ENCODE measurements at regions not wholly inside any gene's neighbourhood (a gene's known extent, or its start where the extent isn't known, plus 50 kb on each side); places are given as distances from the start of the nearest gene placed in this dataset.

- H3K4me3 ChIP-seq (ENCODE audit: low read depth, low read length) = no peak overlapping the region
- DNase-seq (ENCODE audit: low read depth) = no peak
- TF ChIP-seq MAX (IDR thresholded peaks at IDR 0.05; ENCODE audit: low read depth, low read length) (no peak), MYC (IDR thresholded peaks at IDR 0.05; ENCODE audit: low read depth, low read length) (no peak), POLR2A (IDR thresholded peaks at IDR 0.05; ENCODE audit: extremely low read depth, insufficient read length) (no peak)
Observed at GRCh38 chrX:5756616-5757015, 472.1 kb downstream of the NLGN4X start.

- no peak overlapping the region for H3K4me3 ChIP-seq (ENCODE audit: low read depth, low read length)
- TF ChIP-seq POLR2A (IDR thresholded peaks at IDR 0.05; ENCODE audit: extremely low read depth, insufficient read length) = no peak
- TF ChIP-seq MAX (IDR thresholded peaks at IDR 0.05; ENCODE audit: low read depth, low read length) = no peak
- no peak for TF ChIP-seq MYC (IDR thresholded peaks at IDR 0.05; ENCODE audit: low read depth, low read length)
- TF ChIP-seq CTCF (IDR thresholded peaks at IDR 0.05; ENCODE audit: low read depth, low read length) = no peak
- DNase-seq (ENCODE audit: low read depth) = no peak
Observed at GRCh38 chrX:5753291-5753690, 475.4 kb downstream of the NLGN4X start.

- TF ChIP-seq CTCF (IDR thresholded peaks at IDR 0.05; ENCODE audit: low read depth, low read length) (no peak), MYC (IDR thresholded peaks at IDR 0.05; ENCODE audit: low read depth, low read length) (no peak), POLR2A (IDR thresholded peaks at IDR 0.05; ENCODE audit: extremely low read depth, insufficient read length) (no peak), MAX (IDR thresholded peaks at IDR 0.05; ENCODE audit: low read depth, low read length) (no peak)
- DNase-seq (ENCODE audit: low read depth) = no peak
- H3K4me3 ChIP-seq (ENCODE audit: low read depth, low read length) = no peak overlapping the region
Observed at GRCh38 chrX:5752831-5753230, 475.8 kb downstream of the NLGN4X start.

GRCh38 chrX:5748586-5749150 lies 480.0 kb downstream of the NLGN4X start:
- DNase-seq (ENCODE audit: low read depth) = no peak
- H3K4me3 ChIP-seq (ENCODE audit: low read depth, low read length) = no peak overlapping the region
- TF ChIP-seq MYC (IDR thresholded peaks at IDR 0.05; ENCODE audit: low read depth, low read length) (no peak), MAX (IDR thresholded peaks at IDR 0.05; ENCODE audit: low read depth, low read length) (no peak), CTCF (IDR thresholded peaks at IDR 0.05; ENCODE audit: low read depth, low read length) (no peak), POLR2A (IDR thresholded peaks at IDR 0.05; ENCODE audit: extremely low read depth, insufficient read length) (no peak)

GRCh38 chrX:5746231-5746630 lies 482.4 kb downstream of the NLGN4X start:
- TF ChIP-seq POLR2A (IDR thresholded peaks at IDR 0.05; ENCODE audit: extremely low read depth, insufficient read length) (no peak), MAX (IDR thresholded peaks at IDR 0.05; ENCODE audit: low read depth, low read length) (no peak), CTCF (IDR thresholded peaks at IDR 0.05; ENCODE audit: low read depth, low read length) (no peak), MYC (IDR thresholded peaks at IDR 0.05; ENCODE audit: low read depth, low read length) (no peak)
- H3K4me3 ChIP-seq (ENCODE audit: low read depth, low read length) = no peak overlapping the region
- DNase-seq (ENCODE audit: low read depth) = no peak

GRCh38 chrX:5733501-5733900 lies 495.2 kb downstream of the NLGN4X start:
- DNase-seq (ENCODE audit: low read depth) = no peak
- TF ChIP-seq MAX (IDR thresholded peaks at IDR 0.05; ENCODE audit: low read depth, low read length) (no peak), CTCF (IDR thresholded peaks at IDR 0.05; ENCODE audit: low read depth, low read length) (no peak), MYC (IDR thresholded peaks at IDR 0.05; ENCODE audit: low read depth, low read length) (no peak), POLR2A (IDR thresholded peaks at IDR 0.05; ENCODE audit: extremely low read depth, insufficient read length) (no peak)
- no peak overlapping the region for H3K4me3 ChIP-seq (ENCODE audit: low read depth, low read length)
